ENCODE measurements at regions not wholly inside any gene's neighbourhood (a gene's known extent, or its start where the extent isn't known, plus 50 kb on each side); places are given as distances from the start of the nearest gene placed in this dataset.

- TF ChIP-seq CTCF (conservative IDR thresholded peaks at IDR 0.05 in 1 of 2, IDR thresholded peaks at IDR 0.05 in 1 of 2; ENCODE audit: low read depth in 1 of 2, low read length in 2 of 2), result no peak
- no peak for TF ChIP-seq EZH2 (IDR thresholded peaks at IDR 0.05; ENCODE audit: low read length, missing control alignments)
Measured at GRCh38 chr6:14849185-14849584, 396.7 kb upstream of the JARID2 start.
